Ascending aorta (tissue), 2 donors: ENCODE measurements at regions not wholly inside any gene's neighbourhood (a gene's known extent, or its start where the extent isn't known, plus 50 kb on each side); places are given as distances from the start of the nearest gene placed in this dataset.

Experiments
- DNase-seq, 2 donors: peaks; one replicate each; pipeline ENCODE4 v3.0.0-alpha.2; 2019; ENCODE audit warnings: low spot score in 2 of 2
- H3K27ac ChIP-seq, 2 donors: fragments of 200-600 bp; sonication (generic); one replicate each; pipeline ENCODE4 v1.5.1; 2016 to 2017; ENCODE audit warnings: mild to moderate bottlenecking in 1 of 2
- H3K27me3 ChIP-seq: fragments of 200-600 bp; sonication (generic); one replicate; pipeline ENCODE4 v1.5.1; 2017
- H3K36me3 ChIP-seq, 2 donors: fragments of 200-600 bp; sonication (generic); one replicate each; pipeline ENCODE4 v1.5.1; 2016
- H3K4me1 ChIP-seq, 2 donors: fragments of 200-600 bp; sonication (generic); one replicate each; pipeline ENCODE4 v1.5.1; 2016 to 2017; ENCODE audit warnings: mild to moderate bottlenecking in 1 of 2
- H3K4me3 ChIP-seq, 2 donors: fragments of 200-600 bp; sonication (generic); one replicate each; pipeline ENCODE4 v1.5.1; 2016 to 2017; ENCODE audit warnings: mild to moderate bottlenecking in 1 of 2
- H3K9me3 ChIP-seq, 2 donors: fragments of 200-600 bp; sonication (generic); one replicate each; pipeline ENCODE4 v1.5.1; 2016
- intact Hi-C: fragments of 100-400 bp; cut with DNase I; formaldehyde crosslinking; loops from one replicate; pipeline ENCODE4 v1.15.1; 2023
- TF ChIP-seq, protein P1 (sequence below), 3 experiments: fragments of 200-600 bp in 2 of 3; fragments of 450-650 bp in 1 of 3; sonication (generic) in 2 of 3; IDR thresholded peaks; one replicate each; pipeline ENCODE4 v1.5.1; 2016 to 2019; ENCODE audit warnings: antibody characterized with exemption in 3 of 3, mild to moderate bottlenecking in 1 of 3, moderate library complexity in 1 of 3

DNA sequence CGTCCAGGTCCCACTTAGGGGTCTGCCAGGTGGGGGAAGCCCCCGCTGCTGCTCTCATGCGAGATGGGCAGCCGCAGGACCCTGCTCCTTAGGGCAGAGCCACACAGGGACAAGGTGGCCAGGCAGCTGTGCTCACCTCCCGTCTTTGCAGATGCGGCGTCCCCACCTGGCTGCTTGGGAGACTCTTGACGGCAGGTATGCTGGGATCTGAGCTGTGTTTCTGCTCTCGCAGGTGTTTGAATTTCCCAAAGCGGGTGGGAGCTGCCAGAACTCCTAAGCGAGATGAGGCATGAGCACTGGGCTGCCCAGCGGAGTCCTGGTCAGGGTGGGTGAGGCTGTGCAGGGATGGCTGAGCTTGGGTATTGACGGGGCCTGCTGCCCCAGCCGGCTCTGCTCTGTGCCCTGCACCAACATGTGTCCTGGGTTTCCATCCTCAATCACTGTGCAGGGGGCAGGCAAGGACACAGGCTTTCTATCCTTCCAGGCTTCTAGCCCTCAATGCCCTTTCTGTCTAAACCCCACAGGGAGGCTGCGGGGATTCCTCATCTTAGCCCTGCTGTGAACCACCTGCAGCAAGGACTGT, 151.4 kb downstream of the ICE1 start:
- no peaks in the 10 kb centered on the region for H3K27me3 ChIP-seq
- no peaks in the 10 kb centered on the region for H3K36me3 ChIP-seq
- TF ChIP-seq, protein P1, sequence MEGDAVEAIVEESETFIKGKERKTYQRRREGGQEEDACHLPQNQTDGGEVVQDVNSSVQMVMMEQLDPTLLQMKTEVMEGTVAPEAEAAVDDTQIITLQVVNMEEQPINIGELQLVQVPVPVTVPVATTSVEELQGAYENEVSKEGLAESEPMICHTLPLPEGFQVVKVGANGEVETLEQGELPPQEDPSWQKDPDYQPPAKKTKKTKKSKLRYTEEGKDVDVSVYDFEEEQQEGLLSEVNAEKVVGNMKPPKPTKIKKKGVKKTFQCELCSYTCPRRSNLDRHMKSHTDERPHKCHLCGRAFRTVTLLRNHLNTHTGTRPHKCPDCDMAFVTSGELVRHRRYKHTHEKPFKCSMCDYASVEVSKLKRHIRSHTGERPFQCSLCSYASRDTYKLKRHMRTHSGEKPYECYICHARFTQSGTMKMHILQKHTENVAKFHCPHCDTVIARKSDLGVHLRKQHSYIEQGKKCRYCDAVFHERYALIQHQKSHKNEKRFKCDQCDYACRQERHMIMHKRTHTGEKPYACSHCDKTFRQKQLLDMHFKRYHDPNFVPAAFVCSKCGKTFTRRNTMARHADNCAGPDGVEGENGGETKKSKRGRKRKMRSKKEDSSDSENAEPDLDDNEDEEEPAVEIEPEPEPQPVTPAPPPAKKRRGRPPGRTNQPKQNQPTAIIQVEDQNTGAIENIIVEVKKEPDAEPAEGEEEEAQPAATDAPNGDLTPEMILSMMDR (IDR thresholded peaks at IDR 0.05) = no peak
- intact Hi-C loops = loop anchor here (2.0 to 10.0 kb wide), 6 partner anchors 68 to 1141 kb away; partner anchors contain the start of genes ICE1, MED10 and TENT4A
- peak overlapping the region; percentile 81 to 84 for H3K27ac ChIP-seq
- H3K9me3 ChIP-seq = no peaks in the 10 kb centered on the region
- H3K4me1 ChIP-seq = peaks cover 8 to 24% of the 10 kb centered on the region in 2 donors
- H3K4me3 ChIP-seq = no peak overlapping the region
- DNase-seq = no peak

DNA sequence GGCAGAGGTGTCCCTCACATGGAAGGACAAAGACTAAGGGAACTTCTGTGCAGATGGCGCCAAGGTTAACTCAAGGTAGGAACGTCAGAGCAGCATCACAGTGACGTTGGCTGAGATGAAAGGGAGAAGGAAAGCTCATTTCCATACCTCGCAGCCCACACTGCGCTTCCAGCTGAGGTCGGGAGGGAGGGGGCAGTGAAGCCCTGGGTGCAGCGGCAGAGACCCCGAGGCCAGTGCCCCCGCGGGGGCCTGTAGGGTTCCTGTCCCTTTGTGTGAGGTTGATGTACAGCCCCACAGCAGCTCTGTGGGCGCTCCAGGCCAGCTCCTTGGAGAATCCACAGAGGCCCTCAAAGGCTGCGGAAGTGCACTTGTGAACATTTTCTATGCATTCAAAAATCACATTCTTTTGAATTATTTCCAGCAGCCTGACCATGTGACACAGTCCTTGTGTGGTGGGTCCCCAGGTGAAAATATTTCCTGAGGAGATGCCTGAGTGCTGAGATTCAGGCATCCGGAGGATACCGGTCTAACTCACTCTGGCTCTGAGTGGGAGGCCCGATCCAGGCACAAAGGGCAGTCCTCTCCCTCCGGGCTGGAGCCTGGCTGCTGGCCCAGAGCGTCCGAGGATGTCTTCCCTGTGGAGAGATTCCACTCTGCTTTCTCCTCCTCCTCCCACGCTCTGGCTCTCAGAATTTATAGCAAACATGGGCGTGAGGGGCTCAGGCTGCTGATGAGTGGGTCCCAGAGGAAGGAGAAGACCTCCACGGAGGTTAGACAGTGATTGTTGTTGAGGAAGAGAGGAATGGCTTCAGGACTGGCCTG, 150.7 kb downstream of the ICE1 start:
- Histone ChIP-seq H3K27ac (peak overlapping the region; percentile 81 to 84), H3K9me3 (no peaks in the 10 kb centered on the region), H3K4me3 (peak overlapping the region in 1 of 2 donors; percentile 49), H3K4me1 (peaks cover 8 to 24% of the 10 kb centered on the region in 2 donors), H3K27me3 (no peaks in the 10 kb centered on the region), H3K36me3 (no peaks in the 10 kb centered on the region)
- DNase-seq = peak in 1 of 2 donors; percentile 64
- TF ChIP-seq, protein P1 (IDR thresholded peaks at IDR 0.05) = no peak
- intact Hi-C loops = loop anchor here (2.0 to 10.0 kb wide), 6 partner anchors 69 to 1142 kb away; partner anchors contain the start of genes ICE1, MED10 and TENT4A

DNA sequence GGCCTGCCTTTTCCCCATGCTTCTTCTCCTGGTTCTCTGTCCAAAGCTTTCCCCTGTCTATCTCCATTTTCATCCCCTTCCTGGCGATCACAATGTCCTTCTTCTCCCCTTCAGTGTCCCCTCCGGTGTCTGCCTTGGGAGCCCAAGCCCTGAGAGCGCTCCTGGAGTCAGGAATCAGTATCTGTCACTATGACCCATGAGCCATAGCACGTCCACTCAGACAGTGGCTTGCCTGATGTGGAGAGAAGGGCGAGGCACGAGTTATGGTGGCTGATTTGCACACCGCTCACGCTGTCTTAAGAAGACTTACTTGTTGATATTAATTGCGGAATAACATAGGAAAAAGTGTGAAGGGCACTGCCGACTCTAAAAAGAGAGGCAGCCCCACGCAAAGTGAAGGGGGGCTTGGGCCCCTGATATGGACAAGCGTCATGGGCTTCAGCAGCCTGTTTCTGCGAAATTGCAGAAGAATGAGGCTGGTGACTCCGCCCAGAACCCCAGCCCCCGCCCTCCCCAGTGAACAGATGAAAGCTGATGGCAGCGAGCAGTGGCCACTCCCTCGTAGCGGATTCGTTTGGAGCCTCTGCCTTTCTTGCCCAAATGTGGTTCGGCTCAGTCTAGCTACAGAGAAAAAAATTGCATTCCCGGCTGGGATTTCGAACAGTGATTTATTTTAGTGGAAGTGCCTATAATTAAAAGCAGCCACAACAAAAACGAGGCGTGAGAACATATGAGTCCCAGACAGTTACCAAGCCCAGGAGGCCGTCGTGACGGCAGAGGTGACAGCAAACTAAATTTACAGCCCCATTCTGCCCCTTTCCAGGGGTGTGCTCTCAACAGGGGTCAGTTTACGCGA, 149.8 kb downstream of the ICE1 start:
- intact Hi-C loops = loop anchor here (2.0 to 10.0 kb wide), 6 partner anchors 70 to 1143 kb away; partner anchors contain the start of genes ICE1, MED10 and TENT4A
- TF ChIP-seq, protein P1 (IDR thresholded peaks at IDR 0.05) = no peak
- peaks cover 8 to 24% of the 10 kb centered on the region in 2 donors for H3K4me1 ChIP-seq
- no peaks in the 10 kb centered on the region for H3K27me3 ChIP-seq
- H3K4me3 ChIP-seq = peak overlapping the region; percentile 1 to 49
- no peaks in the 10 kb centered on the region for H3K9me3 ChIP-seq
- peak; percentile 51 to 91 for DNase-seq
- H3K36me3 ChIP-seq = no peaks in the 10 kb centered on the region
- H3K27ac ChIP-seq = peak overlapping the region; percentile 81 to 84

- no peak for DNase-seq
- H3K36me3 ChIP-seq = no peaks in the 10 kb centered on the region
- H3K27me3 ChIP-seq = no peaks in the 10 kb centered on the region
- no peaks in the 10 kb centered on the region for H3K9me3 ChIP-seq
- no peak overlapping the region for H3K4me3 ChIP-seq
- intact Hi-C loops = loop anchor here (5.0 to 10.0 kb wide), 5 partner anchors 72 to 1144 kb away; partner anchors contain the start of genes ICE1, MED10 and TENT4A
- peaks cover 8 to 24% of the 10 kb centered on the region in 2 donors for H3K4me1 ChIP-seq
- TF ChIP-seq, protein P1 (IDR thresholded peaks at IDR 0.05) = no peak
- H3K27ac ChIP-seq = no peak overlapping the region
Measured at GRCh38 chr5:5570646-5571045, 148.2 kb downstream of the ICE1 start.

DNA sequence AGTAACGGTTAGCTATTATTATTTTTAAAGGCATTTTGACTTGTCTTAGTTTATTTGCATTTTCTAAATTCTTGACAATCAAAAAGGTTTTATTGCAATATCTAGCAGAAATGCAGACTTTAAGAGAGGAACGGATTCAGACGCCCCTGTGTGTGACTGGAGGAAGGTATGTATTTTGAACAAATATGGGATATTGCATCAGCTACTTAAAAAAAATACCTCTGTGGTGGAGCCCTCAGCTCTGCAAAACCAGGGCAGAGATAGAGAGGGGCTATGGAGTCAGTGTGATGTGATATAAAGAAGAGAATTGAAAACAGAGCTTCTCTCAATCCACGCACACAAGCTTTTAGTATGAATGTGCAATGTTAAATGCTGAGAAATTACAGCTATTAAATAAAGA, 142.4 kb downstream of the ICE1 start:
- no peaks in the 10 kb centered on the region for H3K27me3 ChIP-seq
- DNase-seq = no peak
- H3K27ac ChIP-seq = no peak overlapping the region
- H3K36me3 ChIP-seq = no peaks in the 10 kb centered on the region
- H3K4me1 ChIP-seq = peaks cover 0 to 3% of the 10 kb centered on the region in 2 donors
- intact Hi-C loops = no loop called here
- TF ChIP-seq, protein P1 (IDR thresholded peaks at IDR 0.05) = no peak
- H3K4me3 ChIP-seq = no peak overlapping the region
- no peaks in the 10 kb centered on the region for H3K9me3 ChIP-seq
